ENCODE measurements at regions not wholly inside any gene's neighbourhood (a gene's known extent, or its start where the extent isn't known, plus 50 kb on each side); places are given as distances from the start of the nearest gene placed in this dataset.
A peak's percentile ranks its signal among the peaks of the same experiment; 100 is the strongest.
"Not testable (repeated sequence)": the region's sequence is repeated elsewhere in the genome, so short reads cannot be mapped to it uniquely, and the experiment has no call there.

DNA sequence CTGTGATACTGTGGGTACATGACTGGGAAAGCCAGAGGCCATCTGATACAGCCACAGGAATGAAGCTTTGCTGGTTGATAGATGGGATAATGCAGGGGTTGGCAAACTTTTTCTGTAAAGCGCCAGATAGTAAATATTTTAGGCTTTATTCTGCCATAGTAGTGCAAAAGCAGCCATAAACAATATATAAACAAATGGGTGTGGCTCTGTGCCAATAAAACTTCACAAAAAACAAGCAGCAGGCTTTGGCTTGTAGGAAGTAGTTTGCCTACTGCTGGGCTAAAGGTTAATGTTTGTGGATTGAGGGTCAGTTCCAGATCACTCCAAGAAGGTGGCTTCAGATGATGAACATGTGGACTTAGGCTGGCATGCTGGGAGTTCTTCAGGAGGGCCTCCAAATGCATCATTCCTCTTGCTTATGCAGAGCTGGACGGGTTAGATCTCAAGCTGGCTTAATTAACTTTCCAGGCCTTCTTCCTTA lies 305.7 kb downstream of the RPLP1 start:
- no peak for DNase-seq

- DNase-seq = peak in 6 of 56 donors; percentile 15 to 76 (median 35)
These were observed 306.5 kb downstream of the RPLP1 start for GRCh38 chr15:69758810-69759790.

DNA sequence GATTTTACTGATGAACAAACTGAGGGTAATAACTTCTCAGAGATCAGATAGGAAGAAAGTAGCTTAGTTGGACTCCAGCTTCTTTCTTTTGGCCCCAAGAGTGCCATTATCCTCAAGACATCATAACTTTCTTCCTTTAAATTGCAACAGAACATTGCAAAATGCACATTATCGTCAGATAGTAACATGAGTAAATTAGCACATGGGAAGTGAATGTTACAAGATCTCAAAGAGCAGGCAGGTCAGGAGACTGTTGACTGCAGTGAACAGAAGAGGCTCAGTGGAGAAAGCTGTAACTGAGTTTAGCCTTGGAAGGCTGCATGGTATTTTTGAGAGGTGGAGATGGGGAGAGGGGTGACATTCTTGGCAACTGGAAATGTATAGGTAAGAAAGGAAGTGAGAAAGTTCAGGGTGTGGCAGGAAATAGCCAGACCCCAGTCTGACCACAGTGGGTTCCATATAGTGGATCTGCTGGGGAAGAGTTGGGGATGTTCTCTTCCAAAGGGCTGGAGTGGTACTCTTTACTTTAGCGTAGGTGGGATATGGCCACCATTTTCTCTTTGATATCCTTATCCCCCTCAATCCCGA lies 307.7 kb downstream of the RPLP1 start:
- no peak for DNase-seq

DNA sequence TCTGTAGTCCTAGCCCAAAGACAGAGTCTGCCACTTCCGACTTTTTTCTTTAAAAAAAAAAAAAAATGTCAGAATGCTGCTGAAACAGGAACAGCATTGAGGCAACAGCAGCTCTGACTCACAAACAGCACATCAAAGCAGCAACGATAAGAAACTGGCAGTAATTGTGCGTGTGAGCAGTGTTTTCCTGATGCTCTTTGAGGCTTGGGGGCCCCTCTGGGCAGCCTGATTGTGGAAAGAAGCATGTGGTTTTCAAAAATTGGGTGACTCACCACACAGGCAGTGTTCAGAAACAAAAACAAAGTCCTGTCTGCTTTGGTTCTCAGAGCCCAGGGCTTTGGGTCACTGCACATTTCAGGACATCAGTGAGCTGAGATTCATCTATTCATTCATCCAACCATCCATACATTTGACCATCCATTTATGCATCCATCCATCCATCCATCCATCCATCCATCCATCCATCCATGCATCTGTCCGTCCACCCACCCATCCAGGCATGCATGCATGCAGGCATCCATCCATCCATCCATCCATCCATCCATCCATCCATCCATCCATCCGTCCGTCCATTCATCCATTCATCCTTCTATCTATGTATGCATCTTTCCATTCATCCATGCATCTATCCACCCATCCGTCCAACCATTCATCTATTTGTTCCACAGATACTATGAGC lies 308.4 kb downstream of the RPLP1 start:
- peak in 1 of 56 donors; percentile 3 for DNase-seq

- no peak for DNase-seq
These were observed 309.9 kb downstream of the RPLP1 start for GRCh38 chr15:69762373-69763148.

GRCh38 chr15:69763831-69764230 lies 311.2 kb downstream of the RPLP1 start:
- DNase-seq = no peak

DNA sequence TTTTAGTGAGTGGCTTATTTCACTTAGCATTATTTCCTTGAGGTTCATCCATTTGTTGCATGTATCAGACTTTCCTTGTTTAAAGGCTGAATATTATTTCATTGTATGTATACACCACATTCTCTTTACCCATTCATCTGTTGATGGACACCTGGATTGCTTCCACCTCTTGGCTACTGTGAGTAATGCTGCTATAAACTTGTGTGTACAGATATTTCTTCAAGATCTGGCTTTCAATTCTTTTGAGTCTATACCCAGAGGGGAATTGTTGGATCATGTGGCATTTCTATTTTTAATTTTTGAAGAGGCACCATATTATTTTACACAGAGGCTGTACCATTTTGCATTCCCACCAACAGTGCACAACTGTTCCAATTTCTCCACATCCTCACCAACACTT lies 313.5 kb downstream of the RPLP1 start:
- no peak for DNase-seq

GRCh38 chr15:69767191-69767590 lies 314.6 kb downstream of the RPLP1 start:
- no peak for DNase-seq

- not testable (repeated sequence) for DNase-seq
These were observed 316.7 kb downstream of the RPLP1 start for GRCh38 chr15:69769336-69769735.

- DNase-seq = not testable (repeated sequence)
These were observed 321.6 kb downstream of the RPLP1 start for GRCh38 chr15:69774258-69774657.

DNA sequence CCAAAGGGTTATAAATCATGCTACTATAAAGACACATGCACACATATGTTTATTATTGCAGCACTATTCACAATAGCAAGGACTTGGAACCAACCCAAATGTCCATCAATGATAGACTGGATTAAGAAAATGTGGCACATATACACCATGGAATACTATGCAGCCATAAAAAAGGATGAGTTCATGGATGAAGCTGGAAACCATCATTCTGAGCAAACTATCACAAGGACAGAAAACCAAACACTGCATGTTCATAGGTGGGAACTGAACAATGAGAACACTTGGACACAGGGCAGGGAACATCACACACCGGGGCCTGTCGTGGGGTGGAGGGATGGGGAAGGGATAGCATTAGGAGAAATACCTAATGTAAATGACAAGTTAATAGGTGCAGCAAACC lies 322.1 kb downstream of the RPLP1 start:
- DNase-seq = not testable (repeated sequence)

- DNase-seq = no peak
These were observed 320.4 kb downstream of the TLE3 start for GRCh38 chr15:69777356-69777755.

DNA sequence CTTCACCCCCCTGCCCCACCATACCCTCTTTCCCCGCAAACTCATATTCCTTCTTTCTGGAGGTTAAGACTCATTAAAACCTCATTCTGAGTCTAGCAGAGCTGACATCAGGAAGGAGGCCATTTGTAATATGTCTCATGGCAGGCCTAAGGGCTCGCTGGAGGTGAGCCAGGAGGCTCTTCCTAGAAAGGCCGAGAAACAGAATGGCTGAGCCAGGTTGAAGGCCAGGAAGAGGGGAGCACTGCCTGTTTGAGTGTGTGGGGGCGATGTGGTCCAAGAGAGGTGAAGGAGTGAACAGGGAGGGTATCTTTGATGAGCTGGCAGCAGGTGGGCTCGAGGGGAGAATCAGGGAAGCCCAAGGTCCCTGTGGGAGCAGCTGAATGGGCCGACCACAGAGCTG lies 317.3 kb downstream of the TLE3 start:
- no peak for DNase-seq

GRCh38 chr15:69780981-69781380 lies 316.7 kb downstream of the TLE3 start:
- DNase-seq = no peak

- no peak for DNase-seq
These were observed 316.1 kb downstream of the TLE3 start for GRCh38 chr15:69781411-69782125.

- DNase-seq = no peak
These were observed 315.5 kb downstream of the TLE3 start for GRCh38 chr15:69782139-69782658.

GRCh38 chr15:69782809-69783208 lies 314.9 kb downstream of the TLE3 start:
- DNase-seq = no peak

DNA sequence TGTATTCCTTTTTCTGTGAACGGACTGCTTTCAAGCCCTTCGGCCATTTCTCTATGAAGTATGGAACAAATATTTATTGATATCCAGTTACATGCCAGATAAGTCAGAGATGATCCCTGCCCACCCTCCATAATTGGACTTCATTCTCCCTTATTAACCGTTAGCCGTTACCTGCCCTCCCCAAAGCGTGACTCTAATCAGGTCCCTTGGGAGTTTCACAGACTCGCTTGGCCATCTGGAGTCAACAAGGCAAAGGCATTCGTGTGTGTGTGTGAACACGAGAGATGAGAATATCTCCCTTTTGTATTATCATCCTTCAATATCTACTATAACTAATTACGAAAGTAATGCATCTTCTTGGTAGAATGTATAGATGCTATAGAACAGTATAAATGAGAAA lies 314.5 kb downstream of the TLE3 start:
- DNase-seq = no peak

DNA sequence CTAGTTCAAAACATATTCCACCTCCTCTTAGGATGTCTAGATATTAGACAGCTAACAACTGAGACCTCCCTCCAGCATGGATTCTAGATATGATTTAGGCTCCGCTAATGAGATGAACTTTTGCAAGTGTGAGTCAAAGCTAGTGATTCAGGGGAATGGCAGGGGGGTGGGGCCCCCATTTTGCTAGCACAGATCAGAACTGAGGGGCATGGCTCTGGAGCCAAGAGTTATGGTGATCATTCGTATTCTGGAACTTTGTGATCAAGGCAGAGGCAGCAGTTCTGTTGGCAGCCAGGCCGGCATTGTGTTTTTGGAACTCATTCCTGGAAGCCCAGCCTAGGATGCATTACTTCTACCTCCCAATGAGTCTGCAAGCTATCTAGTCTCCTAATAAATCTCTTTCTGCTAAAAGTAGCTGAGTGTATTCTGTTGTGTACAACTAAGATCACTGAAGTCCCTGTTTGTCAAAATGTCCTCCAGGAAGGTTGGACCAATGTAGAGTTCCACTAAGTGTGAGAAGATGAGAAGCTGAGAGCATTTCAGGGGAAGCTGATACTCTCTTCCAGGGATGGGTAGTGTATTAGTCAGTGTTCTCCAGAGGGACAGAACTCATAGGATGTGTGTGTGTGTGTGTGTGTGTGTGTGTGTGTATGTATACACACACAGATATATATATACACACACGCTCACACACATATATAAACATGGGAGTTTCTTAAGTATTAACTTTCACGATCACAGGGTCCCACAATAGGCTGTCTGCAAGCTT lies 312.7 kb downstream of the TLE3 start:
- DNase-seq = no peak
